ENCODE measurements at regions not wholly inside any gene's neighbourhood (a gene's known extent, or its start where the extent isn't known, plus 50 kb on each side); places are given as distances from the start of the nearest gene placed in this dataset.

- DNase-seq (ENCODE audit: low read depth): peak; percentile 97
- H3K4me3 ChIP-seq (ENCODE audit: insufficient read depth, low read depth, low read length): peak overlapping the region; percentile 32
- no peaks in the 10 kb centered on the region for H3K9me3 ChIP-seq (ENCODE audit: insufficient read depth, low read depth, low read length)
- no peaks in the 10 kb centered on the region for H3K36me3 Mint-ChIP-seq (ENCODE audit: low read depth, unreplicated experiment)
- peaks cover 34% of the 10 kb centered on the region for H3K4me1 ChIP-seq (ENCODE audit: insufficient read depth, low read length)
- peak overlapping the region; percentile 95 for H3K27ac ChIP-seq (ENCODE audit: low read depth, low read length)
- peak overlapping the region; percentile 33 for H2AFZ ChIP-seq (ENCODE audit: low read depth, low read length)
- peaks cover 52% of the 10 kb centered on the region for H3K4me1 Mint-ChIP-seq (ENCODE audit: low read depth, unreplicated experiment)
- H3K79me2 ChIP-seq (ENCODE audit: insufficient read depth, low read length): no peaks in the 10 kb centered on the region
- H3K4me2 ChIP-seq (ENCODE audit: low read length): peak overlapping the region; percentile 75
- H3K9ac ChIP-seq (ENCODE audit: low read length): peak overlapping the region; percentile 79
- TF ChIP-seq EZH2 (IDR thresholded peaks at IDR 0.05; ENCODE audit: insufficient read depth, low read length) (no peak), CTCF (IDR thresholded peaks at IDR 0.05; ENCODE audit: insufficient read depth, low read depth, low read length) (no peak)
- no peaks in the 10 kb centered on the region for H3K36me3 ChIP-seq (ENCODE audit: insufficient read depth, low read length)
- peak; percentile 85 for FAIRE-seq
- H4K20me1 ChIP-seq (ENCODE audit: insufficient read depth, low read length): no peaks in the 10 kb centered on the region
- peak overlapping the region; percentile 4 for H3K4me3 Mint-ChIP-seq (ENCODE audit: unreplicated experiment)
- peak overlapping the region; percentile 93 for H3K27ac Mint-ChIP-seq (ENCODE audit: unreplicated experiment)
- no peaks in the 10 kb centered on the region for H3K27me3 ChIP-seq (ENCODE audit: insufficient read depth, low read length)
- H3K9me3 Mint-ChIP-seq (ENCODE audit: unreplicated experiment): no peaks in the 10 kb centered on the region
- no peaks in the 10 kb centered on the region for H3K27me3 Mint-ChIP-seq (ENCODE audit: low read depth, unreplicated experiment)
These were observed 80.5 kb upstream of the ITPRID2 start for GRCh38 chr2:181810823-181811695.

GRCh38 chr2:181812106-181812743, 79.3 kb upstream of the ITPRID2 start:
- peaks cover 57% of the 10 kb centered on the region for H3K4me1 Mint-ChIP-seq (ENCODE audit: low read depth, unreplicated experiment)
- no peak for DNase-seq (ENCODE audit: low read depth)

More at GRCh38 chr2:181812106-181812743, 79.3 kb upstream of the ITPRID2 start:
- Mint-ChIP-seq H3K36me3 (ENCODE audit: low read depth, unreplicated experiment) (no peaks in the 10 kb centered on the region), H3K27me3 (ENCODE audit: low read depth, unreplicated experiment) (no peaks in the 10 kb centered on the region), H3K4me3 (ENCODE audit: unreplicated experiment) (no peak overlapping the region), H3K27ac (ENCODE audit: unreplicated experiment) (peak overlapping the region; percentile 93), H3K9me3 (ENCODE audit: unreplicated experiment) (no peaks in the 10 kb centered on the region)
- Histone ChIP-seq H3K9ac (ENCODE audit: low read length) (no peak overlapping the region), H2AFZ (ENCODE audit: low read depth, low read length) (no peak overlapping the region), H3K36me3 (ENCODE audit: insufficient read depth, low read length) (no peaks in the 10 kb centered on the region), H3K27me3 (ENCODE audit: insufficient read depth, low read length) (no peaks in the 10 kb centered on the region), H3K27ac (ENCODE audit: low read depth, low read length) (peak overlapping the region; percentile 95), H4K20me1 (ENCODE audit: insufficient read depth, low read length) (no peaks in the 10 kb centered on the region), H3K4me3 (ENCODE audit: insufficient read depth, low read depth, low read length) (no peak overlapping the region), H3K79me2 (ENCODE audit: insufficient read depth, low read length) (no peaks in the 10 kb centered on the region), H3K9me3 (ENCODE audit: insufficient read depth, low read depth, low read length) (no peaks in the 10 kb centered on the region), H3K4me1 (ENCODE audit: insufficient read depth, low read length) (peaks cover 32% of the 10 kb centered on the region), H3K4me2 (ENCODE audit: low read length) (no peak overlapping the region)
- TF ChIP-seq EZH2 (IDR thresholded peaks at IDR 0.05; ENCODE audit: insufficient read depth, low read length) (no peak), CTCF (IDR thresholded peaks at IDR 0.05; ENCODE audit: insufficient read depth, low read depth, low read length) (no peak)
- peak; percentile 39 for FAIRE-seq

All from astrocyte (in vitro differentiated cells and primary cell).